ENCODE measurements at regions not wholly inside any gene's neighbourhood (a gene's known extent, or its start where the extent isn't known, plus 50 kb on each side); places are given as distances from the start of the nearest gene placed in this dataset.
A peak's percentile ranks its signal among the peaks of the same experiment; 100 is the strongest.

DNA sequence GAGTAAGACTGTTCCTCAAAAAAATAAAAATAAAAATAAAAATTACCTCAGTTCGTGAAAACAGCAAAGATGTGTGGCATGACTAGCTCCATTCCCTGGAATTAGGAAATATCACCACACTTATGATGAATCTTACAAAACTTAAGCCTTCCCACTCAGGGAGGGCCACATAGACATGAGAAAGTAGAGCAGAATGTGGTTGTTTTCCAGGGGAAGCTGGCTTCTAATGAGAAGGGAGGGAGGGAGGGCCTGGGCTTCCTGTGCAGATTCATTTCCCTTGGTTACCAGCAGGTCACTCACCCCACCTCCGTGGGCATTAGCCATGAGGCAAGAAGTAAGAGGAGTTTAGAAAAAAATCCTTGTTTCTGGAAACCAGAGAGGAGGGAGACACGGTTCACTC is 95.9 kb upstream of the RMDN2 start:
- TF ChIP-seq, protein P1, sequence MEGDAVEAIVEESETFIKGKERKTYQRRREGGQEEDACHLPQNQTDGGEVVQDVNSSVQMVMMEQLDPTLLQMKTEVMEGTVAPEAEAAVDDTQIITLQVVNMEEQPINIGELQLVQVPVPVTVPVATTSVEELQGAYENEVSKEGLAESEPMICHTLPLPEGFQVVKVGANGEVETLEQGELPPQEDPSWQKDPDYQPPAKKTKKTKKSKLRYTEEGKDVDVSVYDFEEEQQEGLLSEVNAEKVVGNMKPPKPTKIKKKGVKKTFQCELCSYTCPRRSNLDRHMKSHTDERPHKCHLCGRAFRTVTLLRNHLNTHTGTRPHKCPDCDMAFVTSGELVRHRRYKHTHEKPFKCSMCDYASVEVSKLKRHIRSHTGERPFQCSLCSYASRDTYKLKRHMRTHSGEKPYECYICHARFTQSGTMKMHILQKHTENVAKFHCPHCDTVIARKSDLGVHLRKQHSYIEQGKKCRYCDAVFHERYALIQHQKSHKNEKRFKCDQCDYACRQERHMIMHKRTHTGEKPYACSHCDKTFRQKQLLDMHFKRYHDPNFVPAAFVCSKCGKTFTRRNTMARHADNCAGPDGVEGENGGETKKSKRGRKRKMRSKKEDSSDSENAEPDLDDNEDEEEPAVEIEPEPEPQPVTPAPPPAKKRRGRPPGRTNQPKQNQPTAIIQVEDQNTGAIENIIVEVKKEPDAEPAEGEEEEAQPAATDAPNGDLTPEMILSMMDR (IDR thresholded peaks at IDR 0.05 in 8 of 11, conservative IDR thresholded peaks at IDR 0.05 in 3 of 11), result peak in 2 of 11 experiments; percentile 11 to 12
- TF ChIP-seq POLR2AphosphoS5 (IDR thresholded peaks at IDR 0.05), result peak in 1 of 3 donors; percentile 18
